GM12865 (cell line): ENCODE measurements at regions not wholly inside any gene's neighbourhood (a gene's known extent, or its start where the extent isn't known, plus 50 kb on each side); places are given as distances from the start of the nearest gene placed in this dataset.

ENCODE experiments used
- DNase-seq: peaks from one replicate; pipeline ENCODE4 v3.0.0; 2010; ENCODE audit warnings: low read depth
- H3K4me3 ChIP-seq: 2 replicates; pipeline ENCODE4 v1.5.1; 2011; ENCODE audit warnings: mild to moderate bottlenecking, low read depth, low read length, control low read depth
- CTCF ChIP-seq: IDR thresholded peaks from 2 replicates; pipeline ENCODE4 v1.5.1; 2011; ENCODE audit warnings: low read length, control low read depth, low read depth, inconsistent platforms; ENCODE audit not compliant: insufficient read depth; ENCODE audit errors: missing control alignments

- no peak for DNase-seq
- TF ChIP-seq CTCF: no peak
- no peak overlapping the region for H3K4me3 ChIP-seq
Observed at GRCh38 chr17:14690704-14691103, 389.8 kb downstream of the HS3ST3B1 start.

GRCh38 chr17:14688134-14688533, 387.3 kb downstream of the HS3ST3B1 start:
- H3K4me3 ChIP-seq: no peak overlapping the region
- DNase-seq: no peak
- TF ChIP-seq CTCF: no peak

- TF ChIP-seq CTCF: no peak
- no peak for DNase-seq
- H3K4me3 ChIP-seq: no peak overlapping the region
Observed at GRCh38 chr17:14672830-14673229, 371.9 kb downstream of the HS3ST3B1 start.

GRCh38 chr17:14670861-14671260, 370.0 kb downstream of the HS3ST3B1 start:
- no peak for DNase-seq
- TF ChIP-seq CTCF: no peak

GRCh38 chr17:14664511-14664910, 363.6 kb downstream of the HS3ST3B1 start:
- TF ChIP-seq CTCF: no peak
- H3K4me3 ChIP-seq: no peak overlapping the region
- DNase-seq: no peak

More at GRCh38 chr17:14670861-14671260, 370.0 kb downstream of the HS3ST3B1 start:
- H3K4me3 ChIP-seq: no peak overlapping the region

- no peak for TF ChIP-seq CTCF
- H3K4me3 ChIP-seq: no peak overlapping the region
- no peak for DNase-seq
Observed at GRCh38 chr17:14641117-14641516, 340.2 kb downstream of the HS3ST3B1 start.

GRCh38 chr17:14637260-14637659, 336.4 kb downstream of the HS3ST3B1 start:
- DNase-seq: no peak
- TF ChIP-seq CTCF: no peak
- H3K4me3 ChIP-seq: no peak overlapping the region
